GM06990 (cell line): ENCODE measurements at regions not wholly inside any gene's neighbourhood (a gene's known extent, or its start where the extent isn't known, plus 50 kb on each side); places are given as distances from the start of the nearest gene placed in this dataset.

ENCODE experiments used
- DNase-seq: peaks from one replicate; pipeline ENCODE4 v3.0.0-alpha.2; 2011; ENCODE audit not compliant: insufficient read length; ENCODE audit errors: extremely low read depth
- H3K27me3 ChIP-seq: replicated peaks from 2 replicates; pipeline ENCODE4 v1.6.0; 2011; ENCODE audit warnings: low read length; ENCODE audit not compliant: control insufficient read depth, insufficient read depth
- H3K36me3 ChIP-seq: 2 replicates; pipeline ENCODE4 v1.5.1; 2011; ENCODE audit warnings: low read length; ENCODE audit not compliant: control insufficient read depth, insufficient read depth
- H3K4me3 ChIP-seq: replicated peaks from 2 replicates; pipeline ENCODE4 v1.5.1; 2011; ENCODE audit warnings: low read depth, mild to moderate bottlenecking, control low read depth, low read length
- CTCF ChIP-seq: IDR thresholded peaks from 2 replicates; pipeline ENCODE4 v1.5.1; 2011; ENCODE audit warnings: low read length, control low read depth, mild to moderate bottlenecking, inconsistent platforms; ENCODE audit not compliant: insufficient read depth, poor library complexity, severe bottlenecking

GRCh38 chr9:16924311-16924915, 53.9 kb upstream of the BNC2 start:
- peak; percentile 1 for DNase-seq
- Histone ChIP-seq H3K36me3 (no peaks in the 10 kb centered on the region), H3K4me3 (no peak overlapping the region), H3K27me3 (no peaks in the 10 kb centered on the region)
- TF ChIP-seq CTCF, result no peak

GRCh38 chr9:16921855-16922254, 51.4 kb upstream of the BNC2 start:
- no peak for TF ChIP-seq CTCF
- H3K27me3 ChIP-seq, result no peaks in the 10 kb centered on the region
- H3K4me3 ChIP-seq, result no peak overlapping the region
- H3K36me3 ChIP-seq, result no peaks in the 10 kb centered on the region
- no peak for DNase-seq
